ENCODE measurements at regions not wholly inside any gene's neighbourhood (a gene's known extent, or its start where the extent isn't known, plus 50 kb on each side); places are given as distances from the start of the nearest gene placed in this dataset.

- no peak for DNase-seq
Measured at GRCh38 chr3:191750618-191751017, 289.7 kb downstream of the PYDC2 start.

- DNase-seq, result no peak
Measured at GRCh38 chr3:191753196-191753595, 292.2 kb downstream of the PYDC2 start.

GRCh38 chr3:191761906-191762305 lies 300.9 kb downstream of the PYDC2 start:
- DNase-seq, result no peak

GRCh38 chr3:191762323-191762960 lies 301.5 kb downstream of the PYDC2 start:
- no peak for DNase-seq

- DNase-seq, result no peak
Measured at GRCh38 chr3:191768421-191768820, 307.5 kb downstream of the PYDC2 start.

- DNase-seq, result no peak
Measured at GRCh38 chr3:191770541-191770940, 309.6 kb downstream of the PYDC2 start.

GRCh38 chr3:191774485-191774884 lies 313.5 kb downstream of the PYDC2 start:
- no peak for DNase-seq

GRCh38 chr3:191775451-191776233 lies 314.7 kb downstream of the PYDC2 start:
- no peak for DNase-seq

GRCh38 chr3:191781044-191781443 lies 320.1 kb downstream of the PYDC2 start:
- DNase-seq, result no peak

- no peak for DNase-seq
Measured at GRCh38 chr3:191783024-191783423, 322.1 kb downstream of the PYDC2 start.

- no peak for DNase-seq
Measured at GRCh38 chr3:191790934-191791333, 330.0 kb downstream of the PYDC2 start.

- DNase-seq, result no peak
Measured at GRCh38 chr3:191792580-191792979, 331.6 kb downstream of the PYDC2 start.

GRCh38 chr3:191795196-191795595 lies 334.2 kb downstream of the PYDC2 start:
- no peak for DNase-seq

- DNase-seq, result no peak
Measured at GRCh38 chr3:191797271-191797670, 336.3 kb downstream of the PYDC2 start.

GRCh38 chr3:191802671-191803070 lies 341.7 kb downstream of the PYDC2 start:
- no peak for DNase-seq

- DNase-seq, result no peak
Measured at GRCh38 chr3:191804935-191805334, 344.0 kb downstream of the PYDC2 start.

GRCh38 chr3:191808073-191808472 lies 347.1 kb downstream of the PYDC2 start:
- no peak for DNase-seq

- no peak for DNase-seq
Measured at GRCh38 chr3:191809326-191809949, 348.5 kb downstream of the PYDC2 start.

GRCh38 chr3:191813245-191813644 lies 352.3 kb downstream of the PYDC2 start:
- DNase-seq, result no peak

GRCh38 chr3:191848818-191849217 lies 387.9 kb downstream of the PYDC2 start:
- no peak for DNase-seq

GRCh38 chr3:191859531-191859930 lies 398.6 kb downstream of the PYDC2 start:
- DNase-seq, result no peak

GRCh38 chr3:191869738-191870415 lies 408.9 kb downstream of the PYDC2 start:
- DNase-seq, result no peak

GRCh38 chr3:191873736-191874135 lies 412.8 kb downstream of the PYDC2 start:
- DNase-seq, result no peak

- DNase-seq, result no peak
Measured at GRCh38 chr3:191882289-191882688, 421.3 kb downstream of the PYDC2 start.

Measured in hematopoietic multipotent progenitor cell treated with erythropoietin and hydrocortisone succinate and interleukin-3 and kit ligand, for 4 days (in vitro differentiated cells).